GM18873 (cell line): ENCODE measurements at regions not wholly inside any gene's neighbourhood (a gene's known extent, or its start where the extent isn't known, plus 50 kb on each side); places are given as distances from the start of the nearest gene placed in this dataset.
"Not testable (repeated sequence)": the region's sequence is repeated elsewhere in the genome, so short reads cannot be mapped to it uniquely, and the experiment has no call there.

Experiments used
- ATAC-seq: cut with Tn5 transposase; IDR thresholded peaks from one replicate; pipeline ENCODE4 v1.9.1; 2021; ENCODE audit warnings: mild to moderate bottlenecking, moderate library complexity, moderate number of reproducible peaks; ENCODE audit not compliant: unreplicated experiment, low FRiP score

GRCh38 chr5:136639616-136640015 lies 274.3 kb upstream of the TRPC7 start:
- ATAC-seq: no peak

GRCh38 chr5:136638084-136638483 lies 272.7 kb upstream of the TRPC7 start:
- no peak for ATAC-seq

- ATAC-seq: no peak
These were observed 270.7 kb upstream of the TRPC7 start for GRCh38 chr5:136636001-136636400.

DNA sequence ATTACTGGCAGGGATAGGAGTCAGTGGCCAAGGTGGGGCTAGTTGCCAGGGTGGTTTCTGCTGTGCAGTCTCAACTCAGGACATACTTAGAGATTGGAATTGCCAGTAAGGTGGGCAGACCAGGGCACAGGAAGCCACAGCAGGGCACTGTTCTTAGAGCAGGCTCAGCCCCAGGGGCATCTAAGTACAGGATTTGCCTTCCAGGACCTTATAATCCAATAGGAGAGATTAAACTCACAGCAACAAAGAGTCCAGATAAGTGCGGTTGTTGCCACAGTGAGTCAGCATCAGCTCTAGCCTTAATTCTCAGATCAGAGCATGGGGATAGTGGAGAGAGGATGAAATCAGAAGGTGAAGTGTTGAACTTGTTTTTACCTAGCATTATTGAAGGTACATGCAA lies 265.8 kb upstream of the TRPC7 start:
- no peak for ATAC-seq

DNA sequence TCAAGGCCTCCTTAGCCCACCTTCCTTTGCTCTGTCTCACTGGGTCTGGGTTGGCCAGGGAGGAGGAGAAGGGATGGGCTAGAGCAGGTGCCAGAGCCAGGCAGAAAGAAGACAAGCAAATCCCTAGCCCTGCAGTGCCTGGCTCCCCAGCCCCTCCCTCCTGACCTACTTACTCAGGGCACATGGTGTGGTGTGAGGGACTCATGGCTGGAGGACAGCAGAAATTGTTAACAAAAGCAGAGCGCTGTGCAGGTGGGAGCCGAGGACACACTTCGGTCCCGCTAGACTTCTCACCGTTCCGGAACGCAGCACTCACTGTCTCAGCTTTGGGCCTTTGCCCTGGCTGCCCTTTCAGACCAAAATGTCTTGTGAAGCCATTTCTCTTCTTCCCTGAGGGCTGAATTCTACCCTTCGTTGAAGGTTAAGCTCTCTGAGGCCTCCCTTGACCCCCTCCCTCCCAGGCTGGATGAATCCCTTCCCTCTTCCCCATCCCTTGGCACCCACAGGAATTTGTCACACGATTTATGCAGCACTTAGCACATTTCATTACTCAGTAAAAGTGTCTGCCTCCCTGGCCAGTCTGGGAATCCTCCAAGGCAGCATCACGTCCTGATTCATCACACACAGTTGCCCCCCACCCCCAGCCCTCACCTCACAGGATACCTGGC lies 263.9 kb upstream of the TRPC7 start:
- ATAC-seq: no peak

DNA sequence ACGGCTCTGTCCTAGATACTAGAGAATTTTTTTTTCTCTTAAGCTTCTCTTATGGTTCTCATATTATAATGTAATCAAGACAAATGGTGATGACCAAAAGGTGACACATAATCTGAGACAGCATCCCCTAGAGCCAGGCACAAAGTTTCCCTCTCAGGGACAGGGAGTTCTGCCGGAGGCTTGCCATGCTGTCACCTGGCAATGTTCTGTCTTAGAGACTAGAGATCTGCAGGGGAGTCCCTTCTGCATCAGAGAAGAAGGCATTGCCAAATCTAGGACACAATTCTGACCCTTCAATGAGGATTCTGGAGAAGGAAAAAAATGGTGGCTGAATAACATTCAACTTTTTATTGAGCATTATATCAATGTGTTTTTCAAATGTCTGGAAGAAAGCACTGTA lies 261.2 kb upstream of the TRPC7 start:
- ATAC-seq: no peak

DNA sequence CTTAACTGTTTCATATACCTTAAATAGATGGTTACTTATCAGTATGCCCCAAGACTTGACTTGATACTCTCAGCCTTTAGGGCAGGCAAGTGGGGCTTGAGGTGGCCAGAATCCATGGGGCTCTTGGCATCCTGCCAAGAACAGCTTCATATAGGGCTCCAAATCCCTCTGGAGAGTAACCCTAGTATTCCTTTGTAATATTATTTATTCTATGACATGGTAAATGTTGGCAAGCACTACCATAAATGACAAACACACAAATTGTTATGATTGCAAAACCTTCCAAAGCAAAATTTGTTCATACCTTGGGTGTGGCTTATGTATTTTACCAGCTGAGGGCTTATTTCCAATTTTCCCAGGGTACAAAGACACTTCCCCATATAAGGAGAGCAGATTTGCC lies 257.4 kb upstream of the TRPC7 start:
- ATAC-seq: no peak

DNA sequence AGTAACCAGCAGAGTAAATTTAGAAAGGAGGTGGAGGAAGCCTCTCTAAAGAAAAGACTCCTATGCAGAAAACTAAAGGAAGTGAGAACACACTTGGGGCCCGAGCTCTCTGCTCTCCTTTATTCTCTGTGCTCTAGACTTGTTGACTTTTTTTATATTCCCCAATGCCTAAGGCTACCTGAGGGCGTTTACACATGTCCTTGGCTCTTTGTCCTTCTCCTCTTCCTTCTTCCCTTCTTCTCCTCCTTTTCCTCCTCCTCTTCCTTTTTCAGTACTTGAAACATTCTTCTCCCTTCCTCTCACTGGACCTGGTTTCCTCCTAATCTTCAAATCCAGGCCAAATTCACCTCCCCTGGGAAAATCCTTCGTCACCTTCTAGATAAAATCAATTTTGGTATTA lies 256.4 kb upstream of the TRPC7 start:
- no peak for ATAC-seq

DNA sequence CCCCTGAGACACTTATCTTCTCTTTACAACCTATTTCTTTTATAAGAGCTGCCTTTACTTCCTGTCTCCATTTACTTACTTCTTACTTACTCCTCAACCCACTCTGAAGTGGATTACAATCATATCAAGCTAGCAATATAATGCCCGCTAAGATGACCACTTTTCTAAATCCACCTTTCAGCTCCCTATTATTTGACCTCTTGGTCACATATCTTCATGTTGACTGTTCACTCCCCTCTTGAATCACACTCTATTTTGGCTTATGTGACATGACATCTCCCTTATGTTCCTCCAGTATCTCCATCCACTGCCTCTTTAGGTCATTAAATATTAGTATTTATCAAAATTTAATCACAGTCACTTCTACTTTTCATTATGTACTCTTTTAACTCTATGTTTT lies 255.3 kb upstream of the TRPC7 start:
- no peak for ATAC-seq

DNA sequence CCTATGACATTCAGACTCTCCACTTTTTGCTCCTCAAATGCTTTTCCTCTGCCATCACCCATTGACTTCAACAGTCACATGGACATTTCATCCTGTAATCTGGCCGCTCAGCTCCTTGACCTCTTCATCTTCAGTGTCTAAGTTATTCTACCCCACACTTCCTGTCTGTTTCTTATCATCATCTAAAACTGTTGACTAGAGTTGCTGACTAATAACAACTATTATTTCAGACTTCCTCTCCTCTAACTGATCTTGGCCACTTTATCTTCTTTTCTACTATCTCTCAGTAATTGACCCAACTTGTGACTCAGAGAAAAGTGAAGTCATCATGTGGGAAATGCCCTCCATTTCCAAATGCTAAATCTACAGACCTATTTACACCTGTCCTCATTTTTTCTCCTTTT lies 254.7 kb upstream of the TRPC7 start:
- no peak for ATAC-seq

GRCh38 chr5:136619556-136619955 lies 254.2 kb upstream of the TRPC7 start:
- ATAC-seq: no peak

GRCh38 chr5:136615251-136616119 lies 250.1 kb upstream of the TRPC7 start:
- no peak for ATAC-seq

DNA sequence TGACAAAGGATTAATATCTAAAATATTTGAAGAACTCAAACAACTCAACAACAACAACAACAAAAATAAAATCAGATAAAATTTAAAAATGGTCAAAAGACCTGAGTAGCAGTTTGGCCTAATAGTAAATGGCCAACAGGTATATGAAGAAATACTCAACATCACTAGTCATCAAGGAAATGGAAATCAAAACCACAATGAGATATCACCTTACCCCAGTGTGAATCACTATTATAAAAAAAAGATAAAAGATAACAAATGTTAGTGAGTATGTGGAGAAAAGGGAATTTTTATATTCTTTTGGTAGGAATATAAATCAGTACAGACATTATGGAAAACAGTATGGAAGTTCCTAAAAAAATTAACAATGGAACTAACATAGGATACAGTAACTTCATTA lies 247.9 kb upstream of the TRPC7 start:
- no peak for ATAC-seq

DNA sequence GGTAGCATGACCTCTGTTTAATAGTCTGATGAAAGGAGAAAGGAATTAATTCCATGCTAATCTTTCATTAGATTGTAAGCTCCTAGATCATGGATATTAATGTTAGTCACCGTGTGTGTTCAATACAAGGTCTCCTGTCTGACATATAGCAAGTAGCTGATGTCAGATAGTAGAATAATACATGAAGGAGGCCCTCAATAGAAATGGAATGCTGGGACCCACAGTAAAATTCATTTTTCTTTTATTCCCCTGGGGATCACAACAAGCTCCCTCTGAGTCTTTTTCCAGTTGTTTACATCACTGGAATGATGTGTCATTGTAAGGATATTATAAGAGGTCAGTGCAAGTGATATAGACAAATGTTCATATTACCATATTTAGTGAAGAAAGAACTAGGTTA lies 240.3 kb upstream of the TRPC7 start:
- ATAC-seq: no peak

DNA sequence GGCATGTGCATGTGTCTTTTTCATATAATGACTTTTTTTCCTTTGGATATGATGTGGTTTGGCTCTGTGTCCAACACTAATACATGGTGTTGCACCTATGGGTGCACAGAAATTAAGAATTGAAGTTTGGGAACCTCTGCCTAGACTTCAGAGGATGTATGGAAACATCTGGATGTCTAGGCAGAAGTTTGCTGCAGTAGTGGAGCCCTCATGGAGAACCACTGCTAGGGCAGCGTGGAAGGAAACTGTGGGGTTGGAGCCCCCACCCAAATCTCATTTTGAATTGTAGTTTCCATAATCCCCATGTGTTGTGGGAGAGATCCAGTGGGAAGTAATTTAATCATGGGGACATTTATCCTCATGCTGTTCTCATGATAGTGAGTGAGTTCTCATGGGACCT lies 235.0 kb upstream of the TRPC7 start:
- no peak for ATAC-seq

- ATAC-seq: no peak
These were observed 233.6 kb upstream of the TRPC7 start for GRCh38 chr5:136598802-136599404.

DNA sequence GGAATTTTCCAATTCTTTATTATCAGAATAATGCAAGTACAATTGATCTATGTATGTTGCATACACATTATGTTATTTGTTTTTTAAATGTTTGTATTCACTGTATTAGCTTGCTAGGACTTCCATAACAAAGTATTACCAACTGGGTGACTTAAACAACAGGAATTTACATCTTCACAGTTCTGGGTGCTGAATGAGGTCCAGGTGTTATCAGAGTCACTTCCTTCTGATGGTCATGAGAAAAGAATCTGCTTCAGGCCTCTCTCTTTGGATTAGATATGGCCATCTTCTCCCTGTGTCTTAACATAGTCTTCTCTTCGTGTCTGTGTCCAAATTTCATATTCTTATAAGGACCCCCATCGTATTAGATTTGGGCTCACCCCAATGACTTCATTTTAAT lies 229.1 kb upstream of the TRPC7 start:
- ATAC-seq: no peak

- no peak for ATAC-seq
These were observed 225.2 kb upstream of the TRPC7 start for GRCh38 chr5:136590581-136590980.

DNA sequence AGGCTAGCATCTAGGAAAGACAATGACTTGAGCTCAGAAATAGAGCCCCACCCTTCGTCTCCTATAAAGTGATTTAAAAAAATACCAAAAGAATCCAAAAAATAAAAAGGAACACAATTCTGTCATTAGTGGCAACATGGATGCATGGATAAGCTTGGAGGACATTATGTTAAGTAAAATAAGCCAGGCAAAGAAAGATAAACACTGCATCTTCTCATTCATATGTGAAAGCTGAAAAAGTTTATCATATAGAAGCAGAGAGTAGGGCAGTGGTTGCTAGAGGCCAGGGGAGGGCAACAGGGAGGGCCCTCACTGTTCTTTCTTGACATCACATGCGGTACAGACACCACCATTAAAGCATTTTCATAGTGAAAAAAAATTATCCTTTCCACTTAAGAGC lies 220.9 kb upstream of the TRPC7 start:
- no peak for ATAC-seq

DNA sequence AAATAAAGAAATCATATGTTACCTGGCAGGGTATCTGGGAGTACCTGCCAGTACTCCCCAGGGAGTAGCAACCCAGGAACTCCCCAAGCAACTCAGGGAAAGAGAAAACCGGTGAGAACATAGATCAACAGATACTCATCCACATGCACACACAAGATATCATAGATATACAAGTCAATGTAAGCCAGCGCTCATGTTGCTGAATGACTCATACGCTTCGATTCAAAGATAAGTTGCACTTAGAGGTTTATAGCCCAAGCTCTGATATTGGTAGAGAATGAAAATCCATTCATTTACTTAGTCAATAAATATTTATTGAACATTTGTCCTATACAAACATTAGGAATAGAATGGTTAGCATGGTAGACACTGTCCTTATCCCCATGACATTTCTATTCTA lies 219.1 kb upstream of the TRPC7 start:
- ATAC-seq: no peak

DNA sequence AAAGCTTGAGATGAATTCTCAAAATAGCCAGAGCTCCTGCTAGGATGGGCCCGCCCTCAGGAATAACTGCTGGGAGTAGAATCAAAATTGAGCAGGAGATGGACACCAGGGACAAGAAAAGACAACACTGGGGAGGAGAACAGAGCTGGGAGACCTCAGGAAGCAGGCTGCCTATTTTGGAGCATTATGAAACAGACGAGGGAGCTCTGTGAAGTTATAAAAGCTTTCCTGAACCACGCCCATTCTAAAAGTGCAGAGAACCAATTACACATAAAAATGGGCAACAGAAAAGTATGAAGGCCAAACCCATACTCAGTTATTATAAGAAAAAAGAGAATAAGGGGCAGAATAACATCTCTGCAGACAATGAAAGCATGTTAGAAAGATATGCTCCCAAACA lies 213.9 kb upstream of the TRPC7 start:
- no peak for ATAC-seq

DNA sequence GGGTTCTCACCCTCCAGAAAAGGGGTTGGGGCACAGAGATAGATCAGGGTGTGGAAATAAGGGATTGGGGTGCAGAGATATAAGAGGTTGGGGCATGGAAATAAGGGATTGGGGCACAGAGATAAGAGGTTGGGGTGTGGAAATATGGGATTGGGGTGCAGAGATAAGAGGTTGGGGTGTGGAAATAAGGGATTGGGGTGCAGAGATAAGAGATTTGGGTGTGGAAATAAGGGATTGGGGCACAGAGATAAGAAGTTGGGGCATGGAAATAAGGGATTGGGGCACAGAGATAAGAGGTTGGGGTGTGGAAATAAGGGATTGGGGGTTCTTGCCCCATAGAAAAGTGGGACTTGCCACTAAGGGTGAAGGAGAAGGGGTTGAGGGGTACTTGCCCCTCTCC lies 204.5 kb upstream of the TRPC7 start:
- ATAC-seq: not testable (repeated sequence)
